HEK293T (cell line): ENCODE measurements at regions not wholly inside any gene's neighbourhood (a gene's known extent, or its start where the extent isn't known, plus 50 kb on each side); places are given as distances from the start of the nearest gene placed in this dataset.

Source experiments
- BHLHE40 ChIP-seq: fragments of 450-650 bp; IDR thresholded peaks from 2 replicates; pipeline ENCODE4 v1.6.1; 2016; ENCODE audit warnings: mild to moderate bottlenecking, moderate library complexity, borderline replicate concordance
- HDGF ChIP-seq: fragments of 450-650 bp; IDR thresholded peaks from 2 replicates; pipeline ENCODE4 v1.6.1; 2017; ENCODE audit warnings: antibody characterized with exemption, borderline replicate concordance
- L3MBTL2 ChIP-seq: fragments of 450-650 bp; conservative IDR thresholded peaks from 2 replicates; pipeline ENCODE4 v1.6.1; 2016; ENCODE audit warnings: mild to moderate bottlenecking
- NFRKB ChIP-seq: fragments of 450-650 bp; IDR thresholded peaks from 2 replicates; pipeline ENCODE4 v1.6.1; 2016; ENCODE audit warnings: mild to moderate bottlenecking, moderate library complexity

GRCh38 chr2:16750175-16750924, 84.7 kb upstream of the CYRIA start:
- TF ChIP-seq NFRKB (no peak), BHLHE40 (no peak), HDGF (no peak), L3MBTL2 (no peak)
